ENCODE measurements at regions not wholly inside any gene's neighbourhood (a gene's known extent, or its start where the extent isn't known, plus 50 kb on each side); places are given as distances from the start of the nearest gene placed in this dataset.

- no TSS peak for BruUV-seq (replicated peaks)
- Histone ChIP-seq H3K36me3 (ENCODE audit: control insufficient read depth in 1 of 2, insufficient read depth in 2 of 2, low read length in 2 of 2) (no peaks in the 10 kb centered on the region), H4K20me1 (ENCODE audit: insufficient read depth) (no peaks in the 10 kb centered on the region), H3K27me3 (ENCODE audit: insufficient read depth, low read length) (no peaks in the 10 kb centered on the region), H2AFZ (ENCODE audit: low read depth, low read length, poor library complexity, severe bottlenecking) (no peak overlapping the region), H3K4me3 (replicated peaks in 1 of 2; ENCODE audit: low read depth in 1 of 2, low read length in 2 of 2) (no peak overlapping the region), H3K79me2 (ENCODE audit: insufficient read depth, low read length) (no peaks in the 10 kb centered on the region), H3K27ac (ENCODE audit: low read depth, low read length) (no peak overlapping the region), H3K4me2 (ENCODE audit: low read length) (no peak overlapping the region), H3K4me1 (ENCODE audit: control insufficient read depth in 1 of 2, insufficient read depth in 2 of 2, low read length in 2 of 2) (no peaks in the 10 kb centered on the region), H3K9ac (ENCODE audit: low read length) (no peak overlapping the region), H3K9me2 (ENCODE audit: insufficient read depth) (no peaks in the 10 kb centered on the region), H3K9me3 (ENCODE audit: control insufficient read depth in 1 of 2, insufficient read depth in 1 of 2, low read depth in 1 of 2, low read length in 2 of 2) (no peaks in the 10 kb centered on the region; a peak in 1 of 4 replicates)
- RAD21 ChIA-PET (ENCODE audit: low non-redundant PET in 1 of 2, low total read pairs in 2 of 2, uncharacterized antibody in 2 of 2, unreplicated experiment in 2 of 2), result no interaction called here
- no peak for ATAC-seq
- CTCF ChIA-PET, result no interaction called here
- POLR2A ChIA-PET, result no interaction called here
- TF ChIP-seq REST (IDR thresholded peaks at IDR 0.05; ENCODE audit: low read depth), result no peak
- no peak for TF ChIP-seq FOSL1 (IDR thresholded peaks at IDR 0.05; ENCODE audit: low read depth)
- TF ChIP-seq, protein P1, sequence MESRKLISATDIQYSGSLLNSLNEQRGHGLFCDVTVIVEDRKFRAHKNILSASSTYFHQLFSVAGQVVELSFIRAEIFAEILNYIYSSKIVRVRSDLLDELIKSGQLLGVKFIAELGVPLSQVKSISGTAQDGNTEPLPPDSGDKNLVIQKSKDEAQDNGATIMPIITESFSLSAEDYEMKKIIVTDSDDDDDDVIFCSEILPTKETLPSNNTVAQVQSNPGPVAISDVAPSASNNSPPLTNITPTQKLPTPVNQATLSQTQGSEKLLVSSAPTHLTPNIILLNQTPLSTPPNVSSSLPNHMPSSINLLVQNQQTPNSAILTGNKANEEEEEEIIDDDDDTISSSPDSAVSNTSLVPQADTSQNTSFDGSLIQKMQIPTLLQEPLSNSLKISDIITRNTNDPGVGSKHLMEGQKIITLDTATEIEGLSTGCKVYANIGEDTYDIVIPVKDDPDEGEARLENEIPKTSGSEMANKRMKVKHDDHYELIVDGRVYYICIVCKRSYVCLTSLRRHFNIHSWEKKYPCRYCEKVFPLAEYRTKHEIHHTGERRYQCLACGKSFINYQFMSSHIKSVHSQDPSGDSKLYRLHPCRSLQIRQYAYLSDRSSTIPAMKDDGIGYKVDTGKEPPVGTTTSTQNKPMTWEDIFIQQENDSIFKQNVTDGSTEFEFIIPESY (IDR thresholded peaks at IDR 0.05; ENCODE audit: extremely low read depth, insufficient replicate concordance, low read length), result no peak
- no peak for TF ChIP-seq ZNF274 (IDR thresholded peaks at IDR 0.05; ENCODE audit: low read depth, low read length)
- TF ChIP-seq EGR1 (IDR thresholded peaks at IDR 0.05; ENCODE audit: low read depth), result no peak
- TF ChIP-seq SP1 (IDR thresholded peaks at IDR 0.05; ENCODE audit: low read depth), result no peak
- no peak for TF ChIP-seq POLR2AphosphoS5 (IDR thresholded peaks at IDR 0.05; ENCODE audit: low read depth, low read length)
- TF ChIP-seq CTCF (IDR thresholded peaks at IDR 0.05 in 2 of 3, conservative IDR thresholded peaks at IDR 0.05 in 1 of 3; ENCODE audit: borderline replicate concordance in 1 of 3, insufficient read depth in 1 of 3, low read depth in 2 of 3, low read length in 2 of 3), result no peak
- no peak for TF ChIP-seq SRF (IDR thresholded peaks at IDR 0.05; ENCODE audit: low read depth)
- TF ChIP-seq ELF1 (IDR thresholded peaks at IDR 0.05; ENCODE audit: borderline replicate concordance, low read depth), result no peak
- no peak for TF ChIP-seq CEBPB (IDR thresholded peaks at IDR 0.05; ENCODE audit: low read depth)
- TF ChIP-seq MAX (IDR thresholded peaks at IDR 0.05), result no peak
- no peak for TF ChIP-seq EZH2phosphoT487 (IDR thresholded peaks at IDR 0.05; ENCODE audit: borderline replicate concordance)
- no peak for TF ChIP-seq ATF3 (IDR thresholded peaks at IDR 0.05)
- intact Hi-C loops (cut with micrococcal nuclease), result no loop called here
- no peak for DNase-seq (ENCODE audit: low read depth, low spot score)
These were observed 242.6 kb downstream of the NDFIP2 start for GRCh38 chr13:79723519-79724024.
